OCI-M1 (cell line): ENCODE measurements at regions not wholly inside any gene's neighbourhood (a gene's known extent, or its start where the extent isn't known, plus 50 kb on each side); places are given as distances from the start of the nearest gene placed in this dataset.
"Not testable (repeated sequence)": the region's sequence is repeated elsewhere in the genome, so short reads cannot be mapped to it uniquely, and the experiment has no call there.

Source experiments
- DNase-seq: peaks from one replicate; lab custom pipeline; 2025; lab: John Stamatoyannopoulos, UW

DNA sequence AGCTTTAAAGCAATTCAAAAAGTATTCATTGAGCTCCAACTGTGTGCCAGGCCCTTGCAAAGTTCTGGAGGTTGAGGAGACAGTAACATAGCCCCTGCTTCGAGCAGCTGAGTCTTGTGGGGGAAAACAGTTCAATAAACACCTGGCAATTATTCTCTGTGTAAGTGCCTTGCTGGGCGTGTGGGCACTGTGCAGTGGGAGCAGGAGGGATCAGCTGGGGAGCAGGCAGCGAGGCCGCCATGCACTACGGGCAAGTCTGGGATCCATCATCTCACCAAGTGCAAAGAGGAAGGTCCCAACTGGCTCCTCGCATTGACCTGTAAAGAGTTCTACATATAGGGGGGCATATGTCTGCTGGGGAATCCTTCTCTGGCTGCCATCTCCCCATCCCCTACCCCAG is 342.2 kb upstream of the HS6ST1 start:
- no peak for DNase-seq

DNA sequence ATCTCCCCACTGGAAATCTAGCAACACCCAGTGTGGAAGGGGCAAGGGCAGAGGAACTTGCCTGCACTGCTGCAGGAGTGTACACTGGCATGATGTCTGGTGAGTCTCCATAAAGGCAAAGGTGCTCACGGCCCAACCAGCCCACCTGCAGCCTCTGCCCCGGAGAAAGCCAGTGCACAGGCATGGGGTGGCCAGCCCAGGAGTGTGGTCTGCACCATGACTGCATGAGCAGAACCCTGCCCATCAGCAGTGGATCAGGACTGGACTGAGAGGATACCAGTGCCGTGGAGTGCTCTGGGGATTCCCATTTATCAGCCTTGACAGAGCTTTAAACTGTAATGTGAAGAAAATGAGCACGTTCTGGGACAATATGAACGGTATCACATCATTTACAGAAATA is 342.6 kb upstream of the HS6ST1 start:
- DNase-seq: no peak

GRCh38 chr2:128662051-128662471 is 343.4 kb upstream of the HS6ST1 start:
- no peak for DNase-seq

- no peak for DNase-seq
These were observed 344.8 kb upstream of the HS6ST1 start for GRCh38 chr2:128663371-128664050.

DNA sequence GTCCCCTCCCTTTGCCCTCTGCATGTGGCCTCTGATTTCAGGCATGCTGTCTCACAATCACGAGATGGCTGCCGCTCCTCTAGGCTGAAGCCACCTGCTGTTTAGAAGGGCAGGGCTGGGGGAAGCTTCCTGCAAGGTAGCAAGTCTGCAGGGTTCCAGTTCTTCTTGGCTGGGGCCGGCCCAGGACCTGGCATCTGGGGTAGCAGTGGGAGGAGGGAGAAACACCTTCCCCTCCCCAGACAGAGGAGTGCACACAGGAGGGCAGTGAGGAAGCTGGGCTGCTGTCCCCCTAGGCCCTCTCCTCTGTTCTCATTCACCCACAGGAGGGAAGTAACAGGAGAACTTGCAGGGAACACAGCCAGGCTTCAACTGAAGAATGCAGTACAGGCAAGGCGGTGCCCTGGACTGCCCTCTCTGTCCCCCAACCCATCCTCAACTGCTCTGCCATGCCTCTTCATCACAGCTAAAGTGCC is 345.9 kb upstream of the HS6ST1 start:
- DNase-seq: no peak

GRCh38 chr2:128665113-128665512 is 346.4 kb upstream of the HS6ST1 start:
- DNase-seq: no peak

GRCh38 chr2:128666596-128666995 is 347.9 kb upstream of the HS6ST1 start:
- DNase-seq: no peak

GRCh38 chr2:128667391-128667790 is 348.7 kb upstream of the HS6ST1 start:
- no peak for DNase-seq

GRCh38 chr2:128668946-128669345 is 350.3 kb upstream of the HS6ST1 start:
- DNase-seq: no peak

DNA sequence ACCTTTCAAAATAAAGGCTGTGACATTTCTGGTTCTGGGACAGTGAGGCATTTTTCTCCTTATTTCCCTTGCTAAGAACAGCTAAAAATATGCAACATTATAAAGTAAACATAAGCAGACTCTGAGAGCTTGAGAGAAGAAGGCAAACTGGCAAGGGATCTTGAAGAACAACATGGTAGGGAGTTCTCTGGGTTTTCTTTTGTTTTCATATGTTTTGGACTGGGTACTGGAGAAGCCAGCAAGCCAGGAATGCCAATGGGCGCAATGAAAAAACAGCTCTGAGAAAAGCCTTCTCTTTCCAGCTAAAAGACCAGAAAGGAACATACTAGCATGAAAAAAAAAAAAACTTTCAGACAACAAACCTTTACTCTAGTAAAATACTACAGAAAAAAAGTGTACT is 351.4 kb upstream of the HS6ST1 start:
- DNase-seq: no peak

DNA sequence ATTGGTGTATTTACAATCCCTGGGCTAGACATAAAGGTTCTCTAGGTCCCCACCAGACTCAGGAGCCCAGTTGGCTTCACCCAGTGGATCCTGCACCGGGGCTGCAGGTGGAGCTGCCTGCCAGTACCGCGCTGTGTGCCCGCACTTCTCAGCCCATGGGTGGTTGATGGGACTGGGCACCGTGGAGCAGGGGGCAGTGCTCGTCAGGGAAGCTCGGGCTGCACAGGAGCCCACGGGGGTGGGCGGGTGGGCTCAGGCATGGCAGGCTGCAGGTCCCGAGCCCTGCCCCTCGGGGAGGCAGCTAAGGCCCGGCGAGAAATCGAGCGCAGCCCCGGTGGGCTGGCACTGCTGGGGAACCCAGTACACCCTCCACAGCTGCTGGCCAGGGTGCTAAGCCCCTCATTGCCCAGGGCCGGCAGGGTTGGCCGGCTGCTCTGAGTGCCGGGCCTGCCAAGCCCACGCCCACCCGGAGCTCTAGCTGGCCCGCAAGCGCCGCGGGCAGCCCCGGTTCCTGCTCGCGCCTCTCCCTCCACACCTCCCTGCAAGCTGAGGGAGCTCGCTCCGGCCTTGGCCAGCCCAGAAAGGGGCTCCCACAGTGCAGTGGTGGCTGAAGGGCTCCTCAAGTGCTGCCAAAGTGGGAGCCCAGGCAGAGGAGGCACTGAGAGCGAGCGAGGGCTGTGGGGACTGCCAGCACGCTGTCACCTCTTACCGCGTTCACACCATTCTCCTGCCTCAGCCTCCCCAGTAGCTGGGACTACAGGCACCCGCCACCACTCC is 353.5 kb upstream of the HS6ST1 start:
- not testable (repeated sequence) for DNase-seq

DNA sequence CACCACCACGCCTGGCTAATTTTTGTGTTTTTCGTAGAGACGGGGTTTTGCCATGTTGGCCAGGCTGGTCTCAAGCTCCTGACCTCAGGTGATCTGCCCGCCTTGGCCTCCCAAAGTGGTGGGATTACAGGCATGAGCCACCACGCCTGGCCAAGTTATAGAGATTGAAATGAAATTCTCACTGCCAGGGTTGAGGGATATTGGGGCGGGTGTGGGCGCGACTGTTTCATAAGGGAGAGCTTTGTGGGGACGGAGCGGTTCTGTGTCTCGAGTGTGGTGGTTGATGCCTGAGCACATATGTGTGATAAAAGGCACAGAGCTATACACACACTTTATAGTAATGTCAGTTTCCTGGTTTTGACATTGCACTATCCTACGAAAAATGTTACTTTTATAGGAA is 361.0 kb upstream of the HS6ST1 start:
- DNase-seq: not testable (repeated sequence)

- DNase-seq: no peak
These were observed 362.8 kb upstream of the HS6ST1 start for GRCh38 chr2:128681507-128681906.

GRCh38 chr2:128682266-128682665 is 363.6 kb upstream of the HS6ST1 start:
- no peak for DNase-seq

DNA sequence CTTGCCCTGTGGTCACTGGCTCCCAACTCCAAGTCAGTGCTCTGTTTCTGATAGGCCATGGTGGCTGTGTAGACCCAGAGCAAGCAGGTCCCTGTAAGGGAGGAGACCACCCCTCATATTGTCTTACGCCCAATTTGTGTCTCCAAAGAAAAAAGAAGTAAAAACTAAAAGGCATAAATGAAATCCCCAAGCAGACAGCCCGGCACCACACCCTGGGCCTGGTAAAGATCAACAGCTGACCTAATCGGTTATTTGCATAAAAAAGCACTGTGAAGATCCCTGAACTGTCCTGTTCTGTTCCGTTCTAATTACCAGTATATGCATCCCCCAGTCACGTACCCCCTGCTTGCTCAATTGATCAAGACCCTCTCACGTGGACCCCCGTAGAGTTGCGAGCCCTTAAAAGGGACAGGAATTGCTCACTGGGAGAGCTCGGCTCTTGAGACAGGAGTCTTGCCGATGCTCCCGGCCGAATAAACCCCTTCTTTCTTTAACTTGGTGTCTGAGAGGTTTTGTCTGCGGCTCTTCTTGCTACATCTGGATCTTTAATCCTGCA is 364.1 kb upstream of the HS6ST1 start:
- no peak for DNase-seq

- DNase-seq: no peak
These were observed 365.9 kb upstream of the HS6ST1 start for GRCh38 chr2:128684523-128684922.

- no peak for DNase-seq
These were observed 367.3 kb upstream of the HS6ST1 start for GRCh38 chr2:128685841-128686496.

- no peak for DNase-seq
These were observed 367.8 kb upstream of the HS6ST1 start for GRCh38 chr2:128686497-128686859.

DNA sequence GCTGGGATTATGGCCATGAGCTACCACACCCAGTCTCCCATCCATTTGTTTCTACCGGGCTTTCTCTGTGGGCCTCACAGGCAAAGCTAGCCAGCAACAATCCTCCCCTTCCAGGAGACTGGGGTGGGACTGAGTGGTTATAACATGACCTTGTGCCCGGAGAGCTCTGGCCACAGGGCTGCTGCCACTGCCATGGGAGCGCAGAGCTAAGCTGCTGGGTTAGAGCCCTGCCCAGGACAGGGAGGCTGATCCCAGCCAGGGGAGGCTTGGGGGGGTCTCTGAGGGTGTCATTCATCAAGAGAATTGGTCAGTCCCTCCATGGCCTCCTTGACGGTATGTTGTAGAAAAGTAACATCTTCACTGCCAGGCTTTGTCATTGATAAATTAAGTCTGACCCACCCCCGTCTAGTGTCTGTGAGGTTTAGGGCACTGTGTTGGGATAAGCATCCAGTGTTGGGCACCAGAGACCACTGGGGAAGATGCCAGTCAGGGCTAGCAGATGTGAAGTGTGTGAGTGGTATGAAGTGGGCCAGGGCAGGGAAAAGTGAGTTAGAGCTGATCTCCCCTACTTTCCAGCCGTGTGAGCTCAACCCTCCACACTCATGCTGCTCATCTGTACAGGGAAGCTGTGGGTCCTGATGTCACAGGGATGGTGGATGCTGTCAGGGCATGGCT is 368.4 kb upstream of the HS6ST1 start:
- no peak for DNase-seq

- DNase-seq: no peak
These were observed 368.9 kb upstream of the HS6ST1 start for GRCh38 chr2:128687565-128687964.

DNA sequence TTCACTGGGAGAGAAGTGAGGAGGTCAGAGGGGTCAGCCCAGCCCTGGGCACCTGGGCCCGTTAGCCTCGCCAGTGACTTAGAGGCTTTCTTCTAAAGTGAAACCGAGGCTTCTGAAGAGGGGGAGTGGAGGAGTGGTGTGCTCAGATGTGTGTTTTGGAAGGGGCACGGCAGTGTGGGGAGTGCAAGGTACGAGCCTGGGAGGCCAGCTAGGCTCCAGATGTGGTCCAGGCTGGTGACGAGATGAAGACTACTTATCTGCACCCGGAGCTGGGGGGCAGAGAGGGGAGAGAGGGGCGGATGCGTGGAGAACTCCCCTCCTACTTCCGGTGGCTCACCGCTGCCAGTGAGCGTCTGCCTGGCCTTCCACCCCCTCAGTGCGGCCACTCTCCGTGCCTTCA is 371.3 kb upstream of the HS6ST1 start:
- DNase-seq: no peak

- DNase-seq: no peak
These were observed 371.8 kb upstream of the HS6ST1 start for GRCh38 chr2:128690431-128690830.
